H1 (cell line): ENCODE measurements at regions not wholly inside any gene's neighbourhood (a gene's known extent, or its start where the extent isn't known, plus 50 kb on each side); places are given as distances from the start of the nearest gene placed in this dataset.

Source experiments
- CBX5 ChIP-seq: fragments of 300-800, 300-1000 bp; sonication (generic); IDR thresholded peaks from 2 replicates; pipeline ENCODE4 v1.7.1; 2016; ENCODE audit warnings: antibody characterized with exemption, low read length, low read depth
- CHD2 ChIP-seq: IDR thresholded peaks from 2 replicates; pipeline ENCODE4 v1.6.1; 2012; ENCODE audit warnings: low read length, improper control_type of control experiment
- KDM4A ChIP-seq: IDR thresholded peaks from one replicate; pipeline ENCODE4 v1.7.1; 2012; ENCODE audit warnings: low read depth, mild to moderate bottlenecking, moderate library complexity, low read length, inconsistent platforms; ENCODE audit not compliant: severe bottlenecking
- RXRA ChIP-seq: IDR thresholded peaks from 2 replicates; pipeline ENCODE4 v1.6.1; 2011; ENCODE audit warnings: low read depth, mild to moderate bottlenecking, low read length, moderate library complexity; ENCODE audit not compliant: insufficient read depth
- TCF12 ChIP-seq: IDR thresholded peaks from 2 replicates; pipeline ENCODE4 v1.6.1; 2011; ENCODE audit warnings: low read depth, mild to moderate bottlenecking, low read length
- TF ChIP-seq, protein P1 (sequence below): IDR thresholded peaks from 2 replicates; pipeline ENCODE4 v1.6.1; 2012; ENCODE audit warnings: low read length, inconsistent platforms

DNA sequence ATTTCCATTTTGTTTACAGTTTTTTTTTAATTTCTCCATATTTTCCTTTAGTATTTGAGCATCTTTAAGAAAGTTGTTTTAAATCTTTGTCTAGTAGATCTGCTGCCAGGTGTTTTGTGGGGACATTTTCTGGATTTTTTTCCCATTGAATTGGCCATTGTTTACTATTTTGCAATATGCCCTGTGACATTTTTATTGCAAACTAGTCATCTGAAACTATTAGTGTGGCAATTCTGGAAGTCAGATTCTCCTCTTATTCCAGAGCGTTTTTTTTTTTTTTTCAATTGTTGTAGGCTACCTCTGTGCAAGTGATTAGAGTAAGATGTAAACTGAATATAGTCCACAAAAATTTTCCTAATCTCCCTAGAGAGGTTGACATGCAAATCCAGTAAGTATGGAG is 334.2 kb downstream of the PYDC2 start (continued):
- TF ChIP-seq TCF12 (no peak), CBX5 (no peak), RXRA (no peak), CHD2 (no peak), KDM4A (no peak)
- TF ChIP-seq, protein P1, sequence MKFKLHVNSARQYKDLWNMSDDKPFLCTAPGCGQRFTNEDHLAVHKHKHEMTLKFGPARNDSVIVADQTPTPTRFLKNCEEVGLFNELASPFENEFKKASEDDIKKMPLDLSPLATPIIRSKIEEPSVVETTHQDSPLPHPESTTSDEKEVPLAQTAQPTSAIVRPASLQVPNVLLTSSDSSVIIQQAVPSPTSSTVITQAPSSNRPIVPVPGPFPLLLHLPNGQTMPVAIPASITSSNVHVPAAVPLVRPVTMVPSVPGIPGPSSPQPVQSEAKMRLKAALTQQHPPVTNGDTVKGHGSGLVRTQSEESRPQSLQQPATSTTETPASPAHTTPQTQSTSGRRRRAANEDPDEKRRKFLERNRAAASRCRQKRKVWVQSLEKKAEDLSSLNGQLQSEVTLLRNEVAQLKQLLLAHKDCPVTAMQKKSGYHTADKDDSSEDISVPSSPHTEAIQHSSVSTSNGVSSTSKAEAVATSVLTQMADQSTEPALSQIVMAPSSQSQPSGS, result no peak
